ENCODE measurements at regions not wholly inside any gene's neighbourhood (a gene's known extent, or its start where the extent isn't known, plus 50 kb on each side); places are given as distances from the start of the nearest gene placed in this dataset.

DNA sequence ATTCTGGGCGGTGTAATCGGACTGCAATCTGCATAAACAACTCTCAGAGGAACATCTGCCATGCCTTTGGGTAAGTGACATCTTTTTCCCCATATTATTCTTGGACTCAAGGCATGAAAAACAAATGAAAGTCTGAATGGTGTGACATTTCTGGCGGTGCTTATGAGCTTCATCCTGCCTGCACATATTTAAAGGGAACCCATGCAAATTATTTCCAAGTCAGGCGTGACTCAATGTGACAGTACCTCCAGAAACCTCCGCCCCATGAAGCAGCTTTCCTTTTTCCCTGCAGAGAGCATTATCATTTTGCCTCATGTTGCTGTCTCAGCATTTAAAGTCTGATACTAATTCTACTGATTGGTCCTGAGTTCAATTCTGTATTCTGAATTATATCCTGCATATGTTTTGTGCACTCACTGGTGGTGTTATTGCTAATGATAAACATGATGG, 585.4 kb downstream of the SNAPC1 start:
- no peak overlapping the region for H3K27ac ChIP-seq (ENCODE audit: low read depth in 1 of 2, low read length in 2 of 2)
- 57 to 60% methylated on average over 5 of the region's 5 CpGs for WGBS, 2 donors
- H3K9me3 ChIP-seq (ENCODE audit: control insufficient read depth, low read length): no peaks in the 10 kb centered on the region
- ATAC-seq (ENCODE audit: low FRiP score): no peak
- no peaks in the 10 kb centered on the region for H3K27me3 ChIP-seq (ENCODE audit: control insufficient read depth in 1 of 2, insufficient read depth in 2 of 2, low read length in 1 of 2)
- intact Hi-C loops (cut with DNase I): no loop called here
- H3K4me1 ChIP-seq (ENCODE audit: control insufficient read depth in 1 of 2, insufficient read depth in 2 of 2, low read length in 2 of 2): no peaks in the 10 kb centered on the region
- H3K36me3 ChIP-seq (ENCODE audit: control insufficient read depth in 1 of 2, insufficient read depth in 2 of 2, low read length in 1 of 2): no peaks in the 10 kb centered on the region
- no peak for DNase-seq
- H3K4me3 ChIP-seq (ENCODE audit: low read length in 2 of 2): no peak overlapping the region

- Histone ChIP-seq H3K36me3 (ENCODE audit: control insufficient read depth in 1 of 2, insufficient read depth in 2 of 2, low read length in 1 of 2) (no peaks in the 10 kb centered on the region), H3K4me1 (ENCODE audit: control insufficient read depth in 1 of 2, insufficient read depth in 2 of 2, low read length in 2 of 2) (no peaks in the 10 kb centered on the region), H3K4me3 (ENCODE audit: low read length in 2 of 2) (no peak overlapping the region), H3K27me3 (ENCODE audit: control insufficient read depth in 1 of 2, insufficient read depth in 2 of 2, low read length in 1 of 2) (no peaks in the 10 kb centered on the region), H3K9me3 (ENCODE audit: control insufficient read depth, low read length) (peaks cover 4% of the 10 kb centered on the region), H3K27ac (ENCODE audit: low read depth in 1 of 2, low read length in 2 of 2) (no peak overlapping the region)
- intact Hi-C loops (cut with DNase I): no loop called here
- DNase-seq (no peak), ATAC-seq (ENCODE audit: low FRiP score) (no peak)
Measured at GRCh38 chr14:62357362-62357761, 595.1 kb downstream of the SNAPC1 start.

DNA sequence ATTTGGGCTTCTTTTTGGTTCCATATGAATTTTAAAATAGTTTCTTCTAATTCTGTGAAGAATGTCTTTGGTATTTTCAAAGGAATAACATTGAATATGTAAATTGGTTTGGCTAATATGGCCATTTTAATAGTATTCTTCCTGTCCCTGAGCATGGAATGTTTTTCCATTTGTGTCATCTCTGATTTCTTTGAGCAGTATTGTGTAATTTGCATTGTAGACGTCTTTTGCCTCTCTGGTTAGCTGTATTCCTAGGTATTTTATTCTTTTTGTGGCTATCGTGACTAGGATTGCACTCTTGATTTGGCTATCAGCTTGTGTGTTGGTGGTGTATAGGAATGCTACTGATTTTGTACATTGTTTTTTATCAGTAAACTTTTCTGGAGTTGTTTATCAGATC, 601.9 kb downstream of the SNAPC1 start:
- no peaks in the 10 kb centered on the region for H3K4me1 ChIP-seq (ENCODE audit: control insufficient read depth in 1 of 2, insufficient read depth in 2 of 2, low read length in 2 of 2)
- DNase-seq: no peak
- no peaks in the 10 kb centered on the region for H3K27me3 ChIP-seq (ENCODE audit: control insufficient read depth in 1 of 2, insufficient read depth in 2 of 2, low read length in 1 of 2)
- no peaks in the 10 kb centered on the region for H3K36me3 ChIP-seq (ENCODE audit: control insufficient read depth in 1 of 2, insufficient read depth in 2 of 2, low read length in 1 of 2)
- intact Hi-C loops (cut with DNase I): no loop called here
- no peak overlapping the region for H3K27ac ChIP-seq (ENCODE audit: low read depth in 1 of 2, low read length in 2 of 2)
- 57% methylated on average over 2 of the region's 2 CpGs for WGBS, 2 donors
- no peaks in the 10 kb centered on the region for H3K9me3 ChIP-seq (ENCODE audit: control insufficient read depth, low read length)
- ATAC-seq (ENCODE audit: low FRiP score): no peak
- no peak overlapping the region for H3K4me3 ChIP-seq (ENCODE audit: low read length in 2 of 2)

- no peaks in the 10 kb centered on the region for H3K9me3 ChIP-seq (ENCODE audit: control insufficient read depth, low read length)
- no peaks in the 10 kb centered on the region for H3K4me1 ChIP-seq (ENCODE audit: control insufficient read depth in 1 of 2, insufficient read depth in 2 of 2, low read length in 2 of 2)
- DNase-seq: no peak
- intact Hi-C loops (cut with DNase I): no loop called here
- H3K27me3 ChIP-seq (ENCODE audit: control insufficient read depth in 1 of 2, insufficient read depth in 2 of 2, low read length in 1 of 2): no peaks in the 10 kb centered on the region
- no peaks in the 10 kb centered on the region for H3K36me3 ChIP-seq (ENCODE audit: control insufficient read depth in 1 of 2, insufficient read depth in 2 of 2, low read length in 1 of 2)
- ATAC-seq (ENCODE audit: low FRiP score): no peak
- WGBS, 2 donors: 63 to 70% methylated on average over 4 of the region's 4 CpGs
- no peak overlapping the region for H3K27ac ChIP-seq (ENCODE audit: low read depth in 1 of 2, low read length in 2 of 2)
- H3K4me3 ChIP-seq (ENCODE audit: low read length in 2 of 2): no peak overlapping the region
Measured at GRCh38 chr14:62364800-62365280, 602.6 kb downstream of the SNAPC1 start.

DNA sequence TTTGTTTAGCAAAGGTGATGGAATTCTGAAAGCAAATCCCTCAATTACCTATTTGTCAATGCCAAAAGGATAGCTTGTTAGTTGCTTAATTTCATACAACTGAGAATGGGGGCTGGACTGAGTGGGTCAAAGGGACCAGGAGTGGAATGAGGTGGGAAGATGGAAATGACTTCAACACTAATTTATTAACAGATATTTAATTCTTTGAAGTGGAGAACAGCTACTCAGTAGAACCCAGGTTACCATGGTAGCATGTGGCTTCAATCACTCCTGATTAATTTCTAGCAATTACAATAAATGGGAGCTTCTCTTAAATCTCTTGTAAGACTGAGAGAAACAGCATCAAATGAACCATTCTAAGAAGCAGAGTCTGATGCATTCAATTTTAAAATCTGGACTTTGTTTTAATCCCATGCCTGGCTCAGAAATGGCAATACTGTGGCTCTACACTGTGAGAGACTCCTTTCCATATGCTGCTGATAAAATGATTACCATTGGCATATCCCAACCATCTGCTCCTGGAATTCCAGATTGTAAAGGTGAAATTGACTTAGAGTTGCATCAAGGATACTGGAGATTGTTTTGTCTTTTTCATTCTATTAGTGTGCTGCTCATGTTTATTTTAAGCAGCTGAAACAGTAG, 607.8 kb downstream of the SNAPC1 start:
- H3K27ac ChIP-seq (ENCODE audit: low read depth in 1 of 2, low read length in 2 of 2): no peak overlapping the region
- H3K4me1 ChIP-seq (ENCODE audit: control insufficient read depth in 1 of 2, insufficient read depth in 2 of 2, low read length in 2 of 2): no peaks in the 10 kb centered on the region
- H3K36me3 ChIP-seq (ENCODE audit: control insufficient read depth in 1 of 2, insufficient read depth in 2 of 2, low read length in 1 of 2): no peaks in the 10 kb centered on the region
- H3K27me3 ChIP-seq (ENCODE audit: control insufficient read depth in 1 of 2, insufficient read depth in 2 of 2, low read length in 1 of 2): no peaks in the 10 kb centered on the region
- intact Hi-C loops (cut with DNase I): no loop called here
- ATAC-seq (ENCODE audit: low FRiP score): no peak
- H3K4me3 ChIP-seq (ENCODE audit: low read length in 2 of 2): no peak overlapping the region
- no peak for DNase-seq
- H3K9me3 ChIP-seq (ENCODE audit: control insufficient read depth, low read length): no peaks in the 10 kb centered on the region

- Histone ChIP-seq H3K9me3 (ENCODE audit: control insufficient read depth, low read length) (peaks cover 2% of the 10 kb centered on the region), H3K27ac (ENCODE audit: low read depth in 1 of 2, low read length in 2 of 2) (no peak overlapping the region), H3K4me3 (ENCODE audit: low read length in 2 of 2) (no peak overlapping the region), H3K27me3 (ENCODE audit: control insufficient read depth in 1 of 2, insufficient read depth in 2 of 2, low read length in 1 of 2) (no peaks in the 10 kb centered on the region), H3K4me1 (ENCODE audit: control insufficient read depth in 1 of 2, insufficient read depth in 2 of 2, low read length in 2 of 2) (no peaks in the 10 kb centered on the region), H3K36me3 (ENCODE audit: control insufficient read depth in 1 of 2, insufficient read depth in 2 of 2, low read length in 1 of 2) (no peaks in the 10 kb centered on the region)
- DNase-seq (no peak), ATAC-seq (ENCODE audit: low FRiP score) (no peak)
- intact Hi-C loops (cut with DNase I): no loop called here
Measured at GRCh38 chr14:62373944-62374343, 611.7 kb downstream of the SNAPC1 start.

DNA sequence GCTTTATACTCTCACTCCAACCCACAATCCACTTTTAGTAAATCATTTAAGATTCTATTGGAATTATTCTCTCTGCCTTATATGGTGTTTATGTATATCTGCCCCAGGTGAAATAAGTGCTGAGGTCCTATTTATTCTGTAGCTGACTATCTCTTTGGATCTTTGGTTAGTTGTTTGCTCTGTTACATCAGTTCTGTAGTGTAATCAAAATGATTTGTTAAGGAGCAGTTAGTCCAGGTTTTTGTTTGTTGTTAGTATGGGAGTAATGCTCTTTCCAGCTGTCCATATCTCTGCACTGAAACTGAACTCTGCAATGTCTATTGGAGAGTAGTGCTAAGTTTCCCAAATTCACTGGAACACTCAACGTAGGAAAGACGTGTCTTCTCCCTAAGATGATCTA, 615.8 kb downstream of the SNAPC1 start:
- ATAC-seq (ENCODE audit: low FRiP score) (no peak), DNase-seq (no peak)
- 30 to 39% methylated on average over 2 of the region's 2 CpGs for WGBS, 2 donors
- Histone ChIP-seq H3K4me1 (ENCODE audit: control insufficient read depth in 1 of 2, insufficient read depth in 2 of 2, low read length in 2 of 2) (no peaks in the 10 kb centered on the region), H3K9me3 (ENCODE audit: control insufficient read depth, low read length) (peaks cover 3% of the 10 kb centered on the region), H3K27ac (ENCODE audit: low read depth in 1 of 2, low read length in 2 of 2) (no peak overlapping the region), H3K27me3 (ENCODE audit: control insufficient read depth in 1 of 2, insufficient read depth in 2 of 2, low read length in 1 of 2) (no peaks in the 10 kb centered on the region), H3K36me3 (ENCODE audit: control insufficient read depth in 1 of 2, insufficient read depth in 2 of 2, low read length in 1 of 2) (no peaks in the 10 kb centered on the region), H3K4me3 (ENCODE audit: low read length in 2 of 2) (no peak overlapping the region)
- intact Hi-C loops (cut with DNase I): no loop called here

DNA sequence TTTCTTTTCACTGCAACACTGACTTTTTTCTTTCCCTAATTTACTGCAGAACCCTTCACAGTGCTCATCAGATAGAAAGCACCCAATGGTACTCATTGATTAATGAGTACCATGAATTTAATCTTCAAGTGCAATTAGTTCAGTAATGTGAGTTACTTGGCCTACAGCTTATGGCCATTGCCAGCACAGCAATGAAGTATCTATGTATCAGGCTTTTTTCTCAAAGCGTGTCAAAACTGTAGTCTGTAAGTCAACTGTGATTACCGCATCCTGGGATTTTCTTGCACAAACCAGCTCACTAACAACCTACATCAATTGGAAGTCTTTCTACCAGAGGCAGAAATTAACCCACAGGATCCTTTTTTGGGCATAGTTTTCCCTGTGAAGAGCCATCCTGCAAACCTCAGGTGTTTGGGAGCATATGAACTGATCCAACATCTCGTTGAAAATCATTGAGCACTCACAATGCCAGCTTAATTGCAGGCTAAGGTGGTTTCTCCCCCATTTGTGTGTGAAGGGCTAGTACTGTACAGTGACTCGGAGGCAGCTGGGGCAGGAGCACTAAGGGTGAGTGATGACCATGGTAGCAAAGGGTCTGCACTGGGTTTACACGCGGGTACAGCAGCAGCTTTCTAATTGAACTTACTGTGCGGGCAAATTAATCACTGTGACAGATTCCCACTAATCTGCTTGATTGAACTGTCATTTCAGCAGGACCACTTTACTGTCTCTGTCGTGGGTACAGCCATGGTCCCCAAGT, 619.3 kb downstream of the SNAPC1 start:
- Histone ChIP-seq H3K4me1 (ENCODE audit: control insufficient read depth in 1 of 2, insufficient read depth in 2 of 2, low read length in 2 of 2) (no peaks in the 10 kb centered on the region), H3K9me3 (ENCODE audit: control insufficient read depth, low read length) (peaks cover 1% of the 10 kb centered on the region), H3K4me3 (ENCODE audit: low read length in 2 of 2) (no peak overlapping the region), H3K36me3 (ENCODE audit: control insufficient read depth in 1 of 2, insufficient read depth in 2 of 2, low read length in 1 of 2) (no peaks in the 10 kb centered on the region), H3K27me3 (ENCODE audit: control insufficient read depth in 1 of 2, insufficient read depth in 2 of 2, low read length in 1 of 2) (no peaks in the 10 kb centered on the region), H3K27ac (ENCODE audit: low read depth in 1 of 2, low read length in 2 of 2) (no peak overlapping the region)
- intact Hi-C loops (cut with DNase I): no loop called here
- DNase-seq (no peak), ATAC-seq (ENCODE audit: low FRiP score) (no peak)
- WGBS, 2 donors: 67 to 78% methylated on average over 8 of the region's 8 CpGs

- H3K9me3 ChIP-seq (ENCODE audit: control insufficient read depth, low read length): no peaks in the 10 kb centered on the region
- DNase-seq: no peak
- no peaks in the 10 kb centered on the region for H3K4me1 ChIP-seq (ENCODE audit: control insufficient read depth in 1 of 2, insufficient read depth in 2 of 2, low read length in 2 of 2)
- no peak overlapping the region for H3K4me3 ChIP-seq (ENCODE audit: low read length in 2 of 2)
- intact Hi-C loops (cut with DNase I): no loop called here
- no peak for ATAC-seq (ENCODE audit: low FRiP score)
- no peaks in the 10 kb centered on the region for H3K27me3 ChIP-seq (ENCODE audit: control insufficient read depth in 1 of 2, insufficient read depth in 2 of 2, low read length in 1 of 2)
- 53 to 61% methylated on average over 4 of the region's 4 CpGs for WGBS, 2 donors
- H3K36me3 ChIP-seq (ENCODE audit: control insufficient read depth in 1 of 2, insufficient read depth in 2 of 2, low read length in 1 of 2): no peaks in the 10 kb centered on the region
- H3K27ac ChIP-seq (ENCODE audit: low read depth in 1 of 2, low read length in 2 of 2): no peak overlapping the region
Measured at GRCh38 chr14:62409169-62409568, 636.1 kb downstream of the KCNH5 start.

Measured in aorta (tissue), 5 donors.